ENCODE measurements at regions not wholly inside any gene's neighbourhood (a gene's known extent, or its start where the extent isn't known, plus 50 kb on each side); places are given as distances from the start of the nearest gene placed in this dataset.

- TF ChIP-seq CTCF (IDR thresholded peaks at IDR 0.05 in 2 of 3, conservative IDR thresholded peaks at IDR 0.05 in 1 of 3; ENCODE audit: borderline replicate concordance in 1 of 3, insufficient read depth in 1 of 3, low read depth in 2 of 3, low read length in 2 of 3) (no peak), POLR2A (IDR thresholded peaks at IDR 0.05; ENCODE audit: borderline replicate concordance, extremely low read depth, insufficient read depth, insufficient read length) (no peak), SP1 (IDR thresholded peaks at IDR 0.05; ENCODE audit: low read depth) (no peak), ATF3 (IDR thresholded peaks at IDR 0.05) (no peak), EGR1 (IDR thresholded peaks at IDR 0.05; ENCODE audit: low read depth) (no peak), MAX (IDR thresholded peaks at IDR 0.05) (no peak), RAD21 (IDR thresholded peaks at IDR 0.05; ENCODE audit: low read depth) (no peak), ELF1 (IDR thresholded peaks at IDR 0.05; ENCODE audit: borderline replicate concordance, low read depth) (no peak), SIN3A (IDR thresholded peaks at IDR 0.05; ENCODE audit: low read depth) (no peak), ZNF274 (IDR thresholded peaks at IDR 0.05; ENCODE audit: low read depth, low read length) (no peak), REST (IDR thresholded peaks at IDR 0.05; ENCODE audit: low read depth) (no peak)
These were observed 523.1 kb downstream of the HTR1B start for GRCh38 chr6:76940191-76940590.
